ENCODE measurements at regions not wholly inside any gene's neighbourhood (a gene's known extent, or its start where the extent isn't known, plus 50 kb on each side); places are given as distances from the start of the nearest gene placed in this dataset.

DNA sequence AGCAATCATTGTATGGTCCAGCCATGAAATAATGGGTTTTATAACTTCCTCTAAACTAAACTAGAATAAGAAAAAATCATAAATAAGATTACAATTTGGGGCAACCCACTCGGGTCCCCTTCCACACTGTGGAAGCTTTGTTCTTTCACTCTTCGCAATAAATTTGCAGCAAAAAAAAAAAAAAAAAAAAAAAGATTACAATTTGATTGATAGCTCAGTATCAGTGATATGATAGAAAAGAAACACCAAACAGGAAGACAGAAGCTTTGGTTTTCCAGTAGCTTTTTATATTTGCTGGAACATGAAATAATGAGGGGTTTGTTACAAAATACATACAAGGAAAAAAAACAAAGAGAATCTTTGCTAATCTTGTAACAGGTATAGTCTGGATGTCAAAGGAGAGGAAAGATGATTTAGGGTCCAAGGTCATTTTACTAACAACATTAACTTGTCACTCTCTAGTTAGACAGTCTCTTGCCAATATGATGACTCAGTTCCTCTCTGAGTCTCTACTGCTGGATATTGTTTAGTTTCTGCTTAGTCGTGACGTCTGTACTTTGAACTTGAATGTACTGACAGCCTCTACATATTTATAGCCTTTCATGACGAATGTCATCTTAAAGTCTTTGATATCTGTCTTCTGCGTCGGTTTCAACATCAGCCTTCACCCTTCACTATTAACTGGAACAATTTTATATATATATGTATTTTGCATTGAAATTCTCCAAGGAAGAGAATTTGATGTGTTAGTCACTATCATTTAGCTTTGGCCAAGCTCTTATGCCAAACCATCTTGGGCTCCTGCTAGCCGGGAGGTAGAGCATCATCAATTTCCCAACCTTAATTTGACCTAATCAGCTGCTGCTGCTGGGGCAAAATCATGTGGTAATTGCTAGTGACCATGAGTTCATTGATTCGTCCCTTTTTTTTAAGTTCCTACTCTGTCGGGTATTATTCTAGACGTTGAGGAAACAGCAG, 213.1 kb upstream of the STXBP5 start (continued):
- TF ChIP-seq, protein P1, sequence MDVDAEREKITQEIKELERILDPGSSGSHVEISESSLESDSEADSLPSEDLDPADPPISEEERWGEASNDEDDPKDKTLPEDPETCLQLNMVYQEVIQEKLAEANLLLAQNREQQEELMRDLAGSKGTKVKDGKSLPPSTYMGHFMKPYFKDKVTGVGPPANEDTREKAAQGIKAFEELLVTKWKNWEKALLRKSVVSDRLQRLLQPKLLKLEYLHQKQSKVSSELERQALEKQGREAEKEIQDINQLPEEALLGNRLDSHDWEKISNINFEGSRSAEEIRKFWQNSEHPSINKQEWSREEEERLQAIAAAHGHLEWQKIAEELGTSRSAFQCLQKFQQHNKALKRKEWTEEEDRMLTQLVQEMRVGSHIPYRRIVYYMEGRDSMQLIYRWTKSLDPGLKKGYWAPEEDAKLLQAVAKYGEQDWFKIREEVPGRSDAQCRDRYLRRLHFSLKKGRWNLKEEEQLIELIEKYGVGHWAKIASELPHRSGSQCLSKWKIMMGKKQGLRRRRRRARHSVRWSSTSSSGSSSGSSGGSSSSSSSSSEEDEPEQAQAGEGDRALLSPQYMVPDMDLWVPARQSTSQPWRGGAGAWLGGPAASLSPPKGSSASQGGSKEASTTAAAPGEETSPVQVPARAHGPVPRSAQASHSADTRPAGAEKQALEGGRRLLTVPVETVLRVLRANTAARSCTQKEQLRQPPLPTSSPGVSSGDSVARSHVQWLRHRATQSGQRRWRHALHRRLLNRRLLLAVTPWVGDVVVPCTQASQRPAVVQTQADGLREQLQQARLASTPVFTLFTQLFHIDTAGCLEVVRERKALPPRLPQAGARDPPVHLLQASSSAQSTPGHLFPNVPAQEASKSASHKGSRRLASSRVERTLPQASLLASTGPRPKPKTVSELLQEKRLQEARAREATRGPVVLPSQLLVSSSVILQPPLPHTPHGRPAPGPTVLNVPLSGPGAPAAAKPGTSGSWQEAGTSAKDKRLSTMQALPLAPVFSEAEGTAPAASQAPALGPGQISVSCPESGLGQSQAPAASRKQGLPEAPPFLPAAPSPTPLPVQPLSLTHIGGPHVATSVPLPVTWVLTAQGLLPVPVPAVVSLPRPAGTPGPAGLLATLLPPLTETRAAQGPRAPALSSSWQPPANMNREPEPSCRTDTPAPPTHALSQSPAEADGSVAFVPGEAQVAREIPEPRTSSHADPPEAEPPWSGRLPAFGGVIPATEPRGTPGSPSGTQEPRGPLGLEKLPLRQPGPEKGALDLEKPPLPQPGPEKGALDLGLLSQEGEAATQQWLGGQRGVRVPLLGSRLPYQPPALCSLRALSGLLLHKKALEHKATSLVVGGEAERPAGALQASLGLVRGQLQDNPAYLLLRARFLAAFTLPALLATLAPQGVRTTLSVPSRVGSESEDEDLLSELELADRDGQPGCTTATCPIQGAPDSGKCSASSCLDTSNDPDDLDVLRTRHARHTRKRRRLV (CRISPR knock-in tag; IDR thresholded peaks at IDR 0.05): no peak
- TF ChIP-seq ZNF75D (CRISPR knock-in tag; IDR thresholded peaks at IDR 0.05; ENCODE audit: borderline replicate concordance) (no peak), MBNL3 (CRISPR knock-in tag; conservative IDR thresholded peaks at IDR 0.05) (no peak), EEA1 (CRISPR knock-in tag; IDR thresholded peaks at IDR 0.05; ENCODE audit: borderline replicate concordance) (no peak), TOPORS (CRISPR knock-in tag; IDR thresholded peaks at IDR 0.05) (no peak), CENPT (CRISPR knock-in tag; IDR thresholded peaks at IDR 0.05; ENCODE audit: low read depth) (no peak), TARDBP (CRISPR knock-in tag; IDR thresholded peaks at IDR 0.05) (no peak)
- TF ChIP-seq, protein P2, sequence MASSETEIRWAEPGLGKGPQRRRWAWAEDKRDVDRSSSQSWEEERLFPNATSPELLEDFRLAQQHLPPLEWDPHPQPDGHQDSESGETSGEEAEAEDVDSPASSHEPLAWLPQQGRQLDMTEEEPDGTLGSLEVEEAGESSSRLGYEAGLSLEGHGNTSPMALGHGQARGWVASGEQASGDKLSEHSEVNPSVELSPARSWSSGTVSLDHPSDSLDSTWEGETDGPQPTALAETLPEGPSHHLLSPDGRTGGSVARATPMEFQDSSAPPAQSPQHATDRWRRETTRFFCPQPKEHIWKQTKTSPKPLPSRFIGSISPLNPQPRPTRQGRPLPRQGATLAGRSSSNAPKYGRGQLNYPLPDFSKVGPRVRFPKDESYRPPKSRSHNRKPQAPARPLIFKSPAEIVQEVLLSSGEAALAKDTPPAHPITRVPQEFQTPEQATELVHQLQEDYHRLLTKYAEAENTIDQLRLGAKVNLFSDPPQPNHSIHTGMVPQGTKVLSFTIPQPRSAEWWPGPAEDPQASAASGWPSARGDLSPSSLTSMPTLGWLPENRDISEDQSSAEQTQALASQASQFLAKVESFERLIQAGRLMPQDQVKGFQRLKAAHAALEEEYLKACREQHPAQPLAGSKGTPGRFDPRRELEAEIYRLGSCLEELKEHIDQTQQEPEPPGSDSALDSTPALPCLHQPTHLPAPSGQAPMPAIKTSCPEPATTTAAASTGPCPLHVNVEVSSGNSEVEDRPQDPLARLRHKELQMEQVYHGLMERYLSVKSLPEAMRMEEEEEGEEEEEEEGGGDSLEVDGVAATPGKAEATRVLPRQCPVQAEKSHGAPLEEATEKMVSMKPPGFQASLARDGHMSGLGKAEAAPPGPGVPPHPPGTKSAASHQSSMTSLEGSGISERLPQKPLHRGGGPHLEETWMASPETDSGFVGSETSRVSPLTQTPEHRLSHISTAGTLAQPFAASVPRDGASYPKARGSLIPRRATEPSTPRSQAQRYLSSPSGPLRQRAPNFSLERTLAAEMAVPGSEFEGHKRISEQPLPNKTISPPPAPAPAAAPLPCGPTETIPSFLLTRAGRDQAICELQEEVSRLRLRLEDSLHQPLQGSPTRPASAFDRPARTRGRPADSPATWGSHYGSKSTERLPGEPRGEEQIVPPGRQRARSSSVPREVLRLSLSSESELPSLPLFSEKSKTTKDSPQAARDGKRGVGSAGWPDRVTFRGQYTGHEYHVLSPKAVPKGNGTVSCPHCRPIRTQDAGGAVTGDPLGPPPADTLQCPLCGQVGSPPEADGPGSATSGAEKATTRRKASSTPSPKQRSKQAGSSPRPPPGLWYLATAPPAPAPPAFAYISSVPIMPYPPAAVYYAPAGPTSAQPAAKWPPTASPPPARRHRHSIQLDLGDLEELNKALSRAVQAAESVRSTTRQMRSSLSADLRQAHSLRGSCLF (CRISPR knock-in tag; IDR thresholded peaks at IDR 0.05; ENCODE audit: borderline replicate concordance): no peak
- TF ChIP-seq, protein P3, sequence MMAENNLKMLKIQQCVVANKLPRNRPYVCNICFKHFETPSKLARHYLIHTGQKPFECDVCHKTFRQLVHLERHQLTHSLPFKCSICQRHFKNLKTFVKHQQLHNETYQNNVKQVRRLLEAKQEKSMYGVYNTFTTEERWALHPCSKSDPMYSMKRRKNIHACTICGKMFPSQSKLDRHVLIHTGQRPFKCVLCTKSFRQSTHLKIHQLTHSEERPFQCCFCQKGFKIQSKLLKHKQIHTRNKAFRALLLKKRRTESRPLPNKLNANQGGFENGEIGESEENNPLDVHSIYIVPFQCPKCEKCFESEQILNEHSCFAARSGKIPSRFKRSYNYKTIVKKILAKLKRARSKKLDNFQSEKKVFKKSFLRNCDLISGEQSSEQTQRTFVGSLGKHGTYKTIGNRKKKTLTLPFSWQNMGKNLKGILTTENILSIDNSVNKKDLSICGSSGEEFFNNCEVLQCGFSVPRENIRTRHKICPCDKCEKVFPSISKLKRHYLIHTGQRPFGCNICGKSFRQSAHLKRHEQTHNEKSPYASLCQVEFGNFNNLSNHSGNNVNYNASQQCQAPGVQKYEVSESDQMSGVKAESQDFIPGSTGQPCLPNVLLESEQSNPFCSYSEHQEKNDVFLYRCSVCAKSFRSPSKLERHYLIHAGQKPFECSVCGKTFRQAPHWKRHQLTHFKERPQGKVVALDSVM (CRISPR knock-in tag; IDR thresholded peaks at IDR 0.05): no peak
